ENCODE measurements at regions not wholly inside any gene's neighbourhood (a gene's known extent, or its start where the extent isn't known, plus 50 kb on each side); places are given as distances from the start of the nearest gene placed in this dataset.

DNA sequence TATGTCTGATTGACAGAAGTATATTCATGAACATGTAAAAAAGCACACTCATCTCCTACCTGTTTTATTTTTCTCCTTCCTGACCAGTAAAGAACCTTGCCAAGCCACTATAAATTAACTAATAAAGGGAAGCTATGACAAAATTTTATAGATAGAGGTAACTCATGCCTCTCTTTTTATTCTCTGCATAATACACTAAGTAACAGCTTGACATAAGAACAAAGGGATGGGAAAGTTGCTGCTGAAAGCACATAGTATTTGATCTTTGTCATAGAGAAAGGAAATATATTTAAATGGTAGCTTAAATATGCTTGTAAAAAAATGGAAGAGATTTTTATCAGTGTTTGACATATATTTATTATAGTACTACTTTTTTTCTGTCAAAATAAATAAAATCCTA lies 1065.7 kb upstream of the CDH9 start:
- H3K27me3 Mint-ChIP-seq = no peaks in the 10 kb centered on the region
- DNase-seq (no peak), ATAC-seq (ENCODE audit: low read depth) (no peak)
- POLR2A ChIA-PET = no interaction called here
- H3K27ac Mint-ChIP-seq = no peak overlapping the region
- no peaks in the 10 kb centered on the region for H3K4me1 Mint-ChIP-seq
- no peaks in the 10 kb centered on the region for H3K36me3 Mint-ChIP-seq
- H3K9me3 Mint-ChIP-seq = peaks cover 2% of the 10 kb centered on the region
- no peak overlapping the region for H3K4me3 Mint-ChIP-seq

DNA sequence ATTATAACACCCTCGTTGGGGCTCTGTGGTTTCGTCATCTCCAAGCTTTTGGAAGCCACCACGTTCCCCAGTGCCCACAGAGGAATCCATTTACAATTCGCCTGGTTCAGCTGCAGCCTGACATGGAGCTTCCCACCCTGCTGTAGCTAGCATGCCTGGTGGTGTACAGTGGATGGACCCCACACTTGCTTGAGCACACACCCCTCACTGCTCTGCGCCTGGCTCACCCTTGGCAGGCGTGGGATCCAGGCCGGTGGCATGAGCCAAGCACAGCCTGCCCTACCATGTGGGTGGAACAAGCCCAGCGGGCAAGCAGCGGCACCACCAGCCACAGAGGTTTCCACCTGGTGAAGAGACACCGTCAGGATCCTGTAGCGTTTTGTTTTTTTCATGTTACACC lies 1045.7 kb upstream of the CDH9 start:
- H3K9me3 Mint-ChIP-seq = peaks cover 5% of the 10 kb centered on the region
- H3K4me1 Mint-ChIP-seq = no peaks in the 10 kb centered on the region
- H3K27me3 Mint-ChIP-seq = no peaks in the 10 kb centered on the region
- no peak overlapping the region for H3K27ac Mint-ChIP-seq
- H3K36me3 Mint-ChIP-seq = no peaks in the 10 kb centered on the region
- POLR2A ChIA-PET = no interaction called here
- H3K4me3 Mint-ChIP-seq = no peak overlapping the region
- ATAC-seq (ENCODE audit: low read depth) = no peak
- DNase-seq = no peak

DNA sequence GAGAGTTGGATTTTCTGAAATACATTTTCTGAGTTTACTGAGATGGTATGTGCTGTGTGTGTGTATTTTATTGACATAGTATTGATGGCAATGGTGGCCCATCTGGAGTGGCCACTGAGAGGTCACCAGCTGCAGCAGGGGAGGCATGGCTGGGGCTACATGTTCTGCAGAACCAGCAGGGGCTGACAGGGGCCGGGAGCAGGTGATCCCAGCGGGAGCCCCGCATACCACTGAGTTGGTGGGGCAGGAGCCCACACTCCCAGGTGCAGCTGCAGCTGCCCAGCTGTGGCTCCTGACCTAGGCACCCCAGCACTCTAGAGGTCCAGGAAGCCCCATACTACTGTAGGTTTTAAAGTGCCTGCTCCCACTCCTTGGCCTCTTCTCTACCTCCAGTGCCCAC lies 1044.2 kb upstream of the CDH9 start:
- Mint-ChIP-seq H3K27me3 (no peaks in the 10 kb centered on the region), H3K36me3 (no peaks in the 10 kb centered on the region), H3K4me3 (no peak overlapping the region), H3K4me1 (no peaks in the 10 kb centered on the region), H3K9me3 (peaks cover 6% of the 10 kb centered on the region), H3K27ac (no peak overlapping the region)
- ATAC-seq (ENCODE audit: low read depth) (no peak), DNase-seq (no peak)
- POLR2A ChIA-PET = no interaction called here

DNA sequence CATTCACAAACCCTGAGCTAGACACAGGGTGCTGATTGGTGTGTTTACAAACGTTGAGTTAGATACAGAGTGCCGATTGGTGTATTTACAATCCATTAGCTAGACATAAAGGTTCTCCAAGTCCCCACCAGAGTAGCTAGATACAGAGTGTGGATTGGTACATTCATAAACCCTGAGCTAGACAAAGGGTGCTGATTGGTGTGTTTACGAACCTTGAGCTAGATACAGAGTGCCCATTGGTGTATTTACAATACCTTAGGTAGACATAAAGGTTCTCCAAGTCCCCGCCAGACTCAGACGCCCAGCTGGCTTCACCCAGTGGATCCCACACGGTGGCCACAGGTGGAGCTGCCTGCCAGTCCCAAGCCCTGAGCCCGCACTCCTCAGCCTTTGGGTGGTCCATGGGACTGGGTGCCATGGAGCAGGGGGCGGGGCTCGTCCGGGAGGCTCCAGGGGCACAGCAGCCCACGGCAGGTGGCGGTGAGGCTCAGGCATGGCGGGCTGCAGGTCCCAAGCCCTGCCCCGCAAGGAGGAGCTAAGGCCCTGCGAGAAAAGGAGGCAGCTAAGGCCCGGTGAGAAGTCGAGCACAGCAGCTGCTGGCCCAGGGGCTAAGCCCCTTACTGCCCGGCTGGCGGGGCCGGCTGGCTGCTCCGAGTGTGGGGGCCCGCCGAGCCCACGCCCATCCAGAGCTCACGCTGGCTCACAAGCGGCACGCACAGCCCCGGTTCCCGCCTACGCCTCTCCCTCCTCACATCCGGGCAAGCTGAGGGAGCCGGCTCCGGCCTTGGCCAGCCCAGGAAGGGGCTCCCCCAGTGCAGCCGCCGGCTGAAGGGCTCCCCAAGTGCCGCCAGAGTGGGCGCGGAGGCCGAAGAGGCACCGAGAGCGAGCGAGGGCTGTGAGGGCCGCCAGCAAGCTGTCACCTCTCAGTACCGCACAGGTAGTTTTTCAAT lies 1039.2 kb upstream of the CDH9 start:
- no peak overlapping the region for H3K4me3 Mint-ChIP-seq
- no peak for DNase-seq
- no peak overlapping the region for H3K27ac Mint-ChIP-seq
- POLR2A ChIA-PET = no interaction called here
- no peaks in the 10 kb centered on the region for H3K27me3 Mint-ChIP-seq
- no peaks in the 10 kb centered on the region for H3K4me1 Mint-ChIP-seq
- H3K9me3 Mint-ChIP-seq = peaks cover 10% of the 10 kb centered on the region
- ATAC-seq (ENCODE audit: low read depth) = no peak
- no peaks in the 10 kb centered on the region for H3K36me3 Mint-ChIP-seq

DNA sequence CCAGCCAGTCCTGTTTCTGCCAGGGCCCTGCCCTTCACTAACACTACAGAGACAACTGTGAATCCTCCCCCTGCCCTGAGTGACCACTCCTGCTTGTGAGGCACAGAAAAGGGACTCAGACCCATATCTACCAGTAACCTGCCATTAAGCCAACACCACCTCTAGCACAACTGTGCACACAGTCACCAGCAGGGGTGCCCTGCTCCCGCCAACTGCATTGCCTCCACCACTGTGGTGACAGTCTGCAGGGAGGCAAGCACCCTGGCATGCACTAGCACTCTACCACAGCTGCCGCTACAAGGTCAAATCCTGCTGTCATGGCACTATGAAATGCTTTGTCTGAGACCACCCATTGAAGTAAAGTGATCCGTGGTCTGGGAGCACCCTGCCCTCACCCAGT lies 1028.5 kb upstream of the CDH9 start:
- POLR2A ChIA-PET = no interaction called here
- no peaks in the 10 kb centered on the region for H3K36me3 Mint-ChIP-seq
- no peak overlapping the region for H3K27ac Mint-ChIP-seq
- H3K27me3 Mint-ChIP-seq = no peaks in the 10 kb centered on the region
- H3K9me3 Mint-ChIP-seq = peaks cover 3% of the 10 kb centered on the region
- DNase-seq (no peak), ATAC-seq (ENCODE audit: low read depth) (no peak)
- H3K4me3 Mint-ChIP-seq = no peak overlapping the region
- H3K4me1 Mint-ChIP-seq = no peaks in the 10 kb centered on the region

DNA sequence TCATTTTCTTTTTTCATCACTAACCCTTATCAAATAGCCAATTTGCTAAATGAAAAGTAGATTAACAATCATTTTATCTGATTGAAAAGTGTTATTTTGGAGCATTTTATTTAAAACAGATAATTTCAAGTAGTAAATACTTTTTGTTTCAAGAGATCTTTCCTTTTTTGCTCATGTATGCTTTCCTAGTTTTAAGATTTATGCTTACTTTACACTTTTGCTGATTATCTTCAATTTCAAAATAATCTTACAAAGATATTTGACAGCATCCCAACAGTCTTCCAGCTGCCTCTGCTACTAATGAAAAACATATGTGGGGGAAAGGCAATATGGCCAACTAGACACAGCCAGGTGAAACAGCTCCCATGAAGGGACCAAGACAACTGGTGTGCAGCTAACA lies 1027.3 kb upstream of the CDH9 start:
- peaks cover 3% of the 10 kb centered on the region for H3K9me3 Mint-ChIP-seq
- POLR2A ChIA-PET = no interaction called here
- H3K27me3 Mint-ChIP-seq = no peaks in the 10 kb centered on the region
- no peaks in the 10 kb centered on the region for H3K36me3 Mint-ChIP-seq
- H3K4me3 Mint-ChIP-seq = no peak overlapping the region
- ATAC-seq (ENCODE audit: low read depth) = no peak
- H3K4me1 Mint-ChIP-seq = no peaks in the 10 kb centered on the region
- no peak for DNase-seq
- H3K27ac Mint-ChIP-seq = no peak overlapping the region

DNA sequence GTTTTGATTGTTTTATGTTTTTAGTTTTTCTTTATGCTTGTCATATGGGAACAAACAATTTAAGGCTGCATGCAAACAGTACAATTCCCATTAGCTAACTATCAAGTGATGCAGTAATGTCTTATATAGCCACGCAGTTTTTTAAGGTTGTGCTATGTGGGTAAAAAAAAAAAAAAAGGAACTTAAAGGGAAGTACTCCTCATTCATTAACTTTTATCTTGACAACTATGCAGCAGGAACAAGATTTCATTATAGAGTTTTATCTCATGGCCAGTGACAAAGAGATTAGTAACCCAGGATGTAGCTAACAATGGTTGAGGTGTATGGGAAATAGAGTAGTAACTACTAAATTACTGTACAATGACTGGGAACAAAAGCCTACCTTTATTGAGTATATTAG lies 1008.2 kb upstream of the CDH9 start:
- H3K4me1 Mint-ChIP-seq = no peaks in the 10 kb centered on the region
- H3K4me3 Mint-ChIP-seq = no peak overlapping the region
- H3K27me3 Mint-ChIP-seq = no peaks in the 10 kb centered on the region
- POLR2A ChIA-PET = no interaction called here
- H3K27ac Mint-ChIP-seq = no peak overlapping the region
- no peaks in the 10 kb centered on the region for H3K36me3 Mint-ChIP-seq
- H3K9me3 Mint-ChIP-seq = peaks cover 2% of the 10 kb centered on the region
- ATAC-seq (ENCODE audit: low read depth) = no peak
- no peak for DNase-seq

DNA sequence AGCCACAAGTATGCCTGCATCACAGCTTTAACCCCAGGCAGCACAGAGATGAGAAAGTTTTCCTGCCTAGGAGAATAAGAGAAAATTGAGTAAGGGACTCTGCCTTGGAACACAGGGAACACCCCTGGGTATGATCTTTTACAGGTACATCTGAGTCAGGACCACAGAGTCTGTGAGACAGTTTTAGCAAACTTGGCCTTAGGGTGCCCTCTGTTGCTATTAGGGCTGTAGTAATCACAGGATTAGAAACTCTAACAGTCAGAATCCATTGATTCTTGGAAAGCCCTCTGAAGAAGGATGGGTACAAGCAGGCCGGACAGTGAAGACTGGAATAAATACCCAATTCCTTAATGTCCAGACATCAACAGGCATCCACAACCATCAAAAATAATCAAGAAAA lies 989.5 kb upstream of the CDH9 start:
- DNase-seq (no peak), ATAC-seq (ENCODE audit: low read depth) (no peak)
- POLR2A ChIA-PET = no interaction called here
- H3K36me3 Mint-ChIP-seq = no peaks in the 10 kb centered on the region
- no peak overlapping the region for H3K4me3 Mint-ChIP-seq
- H3K9me3 Mint-ChIP-seq = peaks cover 10% of the 10 kb centered on the region
- no peaks in the 10 kb centered on the region for H3K4me1 Mint-ChIP-seq
- H3K27me3 Mint-ChIP-seq = no peaks in the 10 kb centered on the region
- no peak overlapping the region for H3K27ac Mint-ChIP-seq

DNA sequence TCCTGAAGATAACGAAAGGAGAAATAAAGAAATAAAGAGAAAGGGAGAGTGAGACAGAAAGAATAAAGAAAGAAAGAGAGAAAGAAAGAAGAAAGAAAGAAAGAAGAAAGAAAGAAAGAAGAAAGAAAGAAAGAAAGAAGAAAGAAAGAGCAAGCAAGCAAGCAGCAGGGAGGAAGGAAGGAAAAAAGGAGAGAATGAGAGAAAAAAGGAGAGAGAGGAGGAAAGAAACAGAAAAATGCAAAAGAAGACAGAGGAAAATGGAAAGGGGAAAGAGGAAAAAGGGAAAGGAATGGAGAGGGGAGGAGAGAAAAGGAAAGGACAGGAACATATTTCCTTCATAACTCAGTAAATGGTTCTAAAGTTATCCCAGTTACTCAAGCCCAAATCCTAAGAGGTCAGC lies 978.8 kb upstream of the CDH9 start:
- peaks cover 13% of the 10 kb centered on the region for H3K9me3 Mint-ChIP-seq
- no peak overlapping the region for H3K27ac Mint-ChIP-seq
- no peaks in the 10 kb centered on the region for H3K4me1 Mint-ChIP-seq
- no peaks in the 10 kb centered on the region for H3K27me3 Mint-ChIP-seq
- H3K36me3 Mint-ChIP-seq = no peaks in the 10 kb centered on the region
- ATAC-seq (ENCODE audit: low read depth) (no peak), DNase-seq (no peak)
- POLR2A ChIA-PET = no interaction called here
- no peak overlapping the region for H3K4me3 Mint-ChIP-seq

DNA sequence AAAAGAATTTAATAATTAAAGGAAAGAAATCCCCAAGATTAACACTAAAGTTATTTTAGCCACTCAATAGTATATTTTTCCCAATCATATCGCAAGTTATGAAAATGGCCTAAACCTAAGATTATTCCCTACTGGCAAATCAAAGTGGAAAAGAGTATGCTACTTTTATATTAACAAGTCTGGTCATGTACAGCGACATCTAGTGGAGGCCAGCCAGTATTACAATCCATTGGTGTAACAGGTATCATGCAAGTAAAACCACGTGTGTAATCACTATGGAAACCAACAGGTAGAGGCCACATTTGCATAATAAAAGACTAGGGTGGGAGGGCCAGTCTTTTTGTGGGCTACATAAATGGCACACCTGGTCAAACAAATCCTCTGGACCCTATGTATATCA lies 976.4 kb upstream of the CDH9 start:
- H3K36me3 Mint-ChIP-seq = no peaks in the 10 kb centered on the region
- H3K4me3 Mint-ChIP-seq = no peak overlapping the region
- H3K27ac Mint-ChIP-seq = no peak overlapping the region
- H3K9me3 Mint-ChIP-seq = peaks cover 9% of the 10 kb centered on the region
- H3K4me1 Mint-ChIP-seq = no peaks in the 10 kb centered on the region
- no peaks in the 10 kb centered on the region for H3K27me3 Mint-ChIP-seq
- DNase-seq (no peak), ATAC-seq (ENCODE audit: low read depth) (no peak)
- POLR2A ChIA-PET = no interaction called here

DNA sequence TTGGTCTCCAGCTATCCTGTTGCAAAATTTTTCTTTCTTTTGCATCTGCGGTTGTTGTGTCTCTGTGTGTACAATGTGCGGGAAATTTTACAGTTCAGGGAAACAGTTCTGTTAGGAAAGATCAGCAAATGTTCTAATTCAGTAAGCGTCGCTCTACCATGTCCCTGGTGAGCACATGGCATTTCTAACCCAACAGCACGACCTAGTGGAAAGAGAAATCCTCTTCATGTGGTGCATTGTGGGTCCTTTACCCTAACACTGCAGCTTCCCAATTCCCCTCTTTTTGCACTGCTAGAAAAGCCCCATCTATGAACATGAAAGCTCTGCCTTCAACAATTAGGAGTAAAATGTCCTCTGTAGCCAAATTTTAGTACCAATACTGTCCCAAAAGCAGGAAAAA lies 974.2 kb upstream of the CDH9 start:
- POLR2A ChIA-PET = no interaction called here
- Mint-ChIP-seq H3K27ac (no peak overlapping the region), H3K27me3 (no peaks in the 10 kb centered on the region), H3K9me3 (peaks cover 9% of the 10 kb centered on the region), H3K4me3 (no peak overlapping the region), H3K36me3 (no peaks in the 10 kb centered on the region), H3K4me1 (no peaks in the 10 kb centered on the region)
- DNase-seq (no peak), ATAC-seq (ENCODE audit: low read depth) (no peak)

DNA sequence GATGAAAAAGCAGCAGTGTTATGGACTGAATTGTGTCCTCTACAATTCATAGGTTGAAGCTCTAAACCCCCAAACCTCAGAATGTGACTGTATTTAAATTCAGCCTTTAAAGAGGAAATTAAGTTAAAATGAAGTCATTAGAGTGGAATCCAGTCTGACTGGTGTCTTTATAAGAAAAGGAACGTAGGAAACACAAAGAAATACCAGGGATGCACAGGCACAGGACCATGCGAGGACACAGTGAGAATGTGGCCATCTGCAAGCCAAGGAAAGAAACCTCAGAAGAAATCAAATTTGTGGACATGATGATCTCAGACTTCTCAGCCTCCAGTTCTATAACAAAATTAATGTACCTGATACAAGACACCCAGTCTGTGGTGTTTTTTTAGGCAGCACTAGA lies 971.2 kb upstream of the CDH9 start:
- Mint-ChIP-seq H3K4me3 (no peak overlapping the region), H3K27me3 (no peaks in the 10 kb centered on the region), H3K4me1 (no peaks in the 10 kb centered on the region), H3K9me3 (peaks cover 10% of the 10 kb centered on the region), H3K36me3 (no peaks in the 10 kb centered on the region), H3K27ac (no peak overlapping the region)
- ATAC-seq (ENCODE audit: low read depth) (no peak), DNase-seq (no peak)
- POLR2A ChIA-PET = no interaction called here

DNA sequence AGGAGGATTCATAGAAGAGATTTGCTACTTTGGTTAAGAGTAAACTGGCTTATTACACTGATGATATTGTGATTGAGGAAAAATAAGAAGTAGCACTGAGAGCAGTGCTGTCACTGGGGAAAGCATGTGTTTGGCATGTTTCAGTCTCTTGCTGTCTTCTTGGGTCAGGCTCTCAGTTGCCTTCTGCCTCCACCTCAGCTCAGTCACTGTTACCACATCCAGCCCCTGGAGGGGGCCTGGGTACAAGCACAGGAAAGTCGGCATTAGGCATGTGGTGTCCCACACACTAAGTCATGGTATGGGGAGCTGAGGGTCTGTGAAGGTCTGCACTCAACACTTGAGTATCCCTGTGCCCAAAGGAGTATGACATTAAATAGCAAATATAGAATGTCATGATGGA lies 958.3 kb upstream of the CDH9 start:
- H3K4me1 Mint-ChIP-seq = no peaks in the 10 kb centered on the region
- no peak for DNase-seq
- H3K27me3 Mint-ChIP-seq = no peaks in the 10 kb centered on the region
- H3K4me3 Mint-ChIP-seq = no peak overlapping the region
- H3K9me3 Mint-ChIP-seq = peaks cover 5% of the 10 kb centered on the region
- no peaks in the 10 kb centered on the region for H3K36me3 Mint-ChIP-seq
- H3K27ac Mint-ChIP-seq = no peak overlapping the region
- ATAC-seq (ENCODE audit: low read depth) = no peak
- POLR2A ChIA-PET = no interaction called here

DNA sequence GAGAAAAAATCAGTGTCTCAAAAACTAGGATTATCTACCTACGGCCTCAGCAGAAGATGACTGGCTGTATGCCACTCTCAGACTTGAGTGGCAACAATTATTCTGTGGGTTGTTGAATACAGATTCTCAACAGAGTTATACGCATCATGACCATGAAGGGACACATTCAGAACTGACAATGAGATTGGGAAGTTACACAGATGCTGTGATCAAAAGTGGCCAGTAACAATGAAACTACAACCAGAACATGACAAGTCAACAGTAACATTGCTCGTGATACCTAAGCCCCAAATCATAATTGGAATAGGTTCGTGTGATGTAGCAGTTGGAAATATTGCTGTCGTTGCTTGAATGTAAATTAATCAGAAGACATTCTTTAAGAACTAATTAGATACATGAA lies 957.5 kb upstream of the CDH9 start:
- POLR2A ChIA-PET = no interaction called here
- H3K36me3 Mint-ChIP-seq = no peaks in the 10 kb centered on the region
- H3K9me3 Mint-ChIP-seq = peaks cover 5% of the 10 kb centered on the region
- H3K27me3 Mint-ChIP-seq = no peaks in the 10 kb centered on the region
- no peaks in the 10 kb centered on the region for H3K4me1 Mint-ChIP-seq
- H3K27ac Mint-ChIP-seq = no peak overlapping the region
- ATAC-seq (ENCODE audit: low read depth) (no peak), DNase-seq (no peak)
- no peak overlapping the region for H3K4me3 Mint-ChIP-seq

DNA sequence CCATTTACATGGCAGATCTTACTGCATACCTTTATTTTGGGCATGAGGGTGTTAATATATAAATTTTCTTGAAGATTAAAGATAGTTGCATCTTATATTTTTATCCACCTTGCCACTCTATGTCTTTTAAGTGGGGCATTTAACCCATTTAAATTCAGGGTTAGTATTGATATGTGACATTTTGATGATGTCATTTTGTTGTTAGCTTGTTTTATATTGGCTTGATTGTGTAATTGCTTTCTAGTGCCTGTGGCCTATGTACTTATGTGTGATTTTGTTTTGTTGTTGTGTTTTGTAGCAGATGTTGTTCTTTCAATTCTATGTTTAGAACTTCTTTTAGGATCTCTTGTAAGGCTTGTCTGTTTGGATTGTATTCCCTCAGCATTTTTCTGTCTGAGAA lies 939.9 kb upstream of the CDH9 start:
- Mint-ChIP-seq H3K4me3 (no peak overlapping the region), H3K27me3 (no peaks in the 10 kb centered on the region)
- ATAC-seq (ENCODE audit: low read depth) = no peak

More for the DNA sequence above, 939.9 kb upstream of the CDH9 start:
- Mint-ChIP-seq H3K27ac (no peak overlapping the region), H3K9me3 (peaks cover 10% of the 10 kb centered on the region), H3K36me3 (no peaks in the 10 kb centered on the region), H3K4me1 (no peaks in the 10 kb centered on the region)
- no peak for DNase-seq
- POLR2A ChIA-PET = no interaction called here

Data from activated naive CD8-positive, alpha-beta T cell treated with anti-CD3 and anti-CD28 coated beads, Interleukin-2, amount 10 ng/mL, durations not matched to agents 7 days and 5 days (primary cell).